AG20443 (cell line): ENCODE measurements at regions not wholly inside any gene's neighbourhood (a gene's known extent, or its start where the extent isn't known, plus 50 kb on each side); places are given as distances from the start of the nearest gene placed in this dataset.
"Not testable (repeated sequence)": the region's sequence is repeated elsewhere in the genome, so short reads cannot be mapped to it uniquely, and the experiment has no call there.

Experiments used
- DNase-seq: peaks from one replicate; pipeline ENCODE4 v3.0.0; 2012; ENCODE audit warnings: low spot score, mixed read lengths

GRCh38 chr9:714675-715074 lies 126.8 kb upstream of the DMRT1 start:
- DNase-seq = peak; percentile 20

GRCh38 chr9:715300-715699 lies 126.2 kb upstream of the DMRT1 start:
- DNase-seq = peak; percentile 23

GRCh38 chr9:715743-716400 lies 125.6 kb upstream of the DMRT1 start:
- peak; percentile 47 for DNase-seq

- DNase-seq = no peak
Measured at GRCh38 chr9:717722-718121, 123.8 kb upstream of the DMRT1 start.

GRCh38 chr9:720239-720881 lies 121.1 kb upstream of the DMRT1 start:
- DNase-seq = no peak

- DNase-seq = no peak
Measured at GRCh38 chr9:722388-722980, 119.0 kb upstream of the DMRT1 start.

GRCh38 chr9:724461-724860 lies 117.0 kb upstream of the DMRT1 start:
- DNase-seq = not testable (repeated sequence)

- DNase-seq = no peak
Measured at GRCh38 chr9:726005-726404, 115.5 kb upstream of the DMRT1 start.

- no peak for DNase-seq
Measured at GRCh38 chr9:727767-728166, 113.7 kb upstream of the DMRT1 start.

GRCh38 chr9:728535-728934 lies 113.0 kb upstream of the DMRT1 start:
- DNase-seq = no peak

- DNase-seq = no peak
Measured at GRCh38 chr9:731474-731873, 110.0 kb upstream of the DMRT1 start.

- peak; percentile 84 for DNase-seq
Measured at GRCh38 chr9:734831-735511, 106.5 kb upstream of the DMRT1 start.

- no peak for DNase-seq
Measured at GRCh38 chr9:737400-738120, 103.9 kb upstream of the DMRT1 start.

- peak; percentile 81 for DNase-seq
Measured at GRCh38 chr9:738209-738915, 103.1 kb upstream of the DMRT1 start.

GRCh38 chr9:739362-739761 lies 102.1 kb upstream of the DMRT1 start:
- DNase-seq = no peak

GRCh38 chr9:740221-740620 lies 101.3 kb upstream of the DMRT1 start:
- DNase-seq = no peak

GRCh38 chr9:742104-742503 lies 99.4 kb upstream of the DMRT1 start:
- no peak for DNase-seq

GRCh38 chr9:742914-743589 lies 98.4 kb upstream of the DMRT1 start:
- no peak for DNase-seq

GRCh38 chr9:744046-744712 lies 97.3 kb upstream of the DMRT1 start:
- DNase-seq = no peak

GRCh38 chr9:744790-745484 lies 96.6 kb upstream of the DMRT1 start:
- no peak for DNase-seq
